CD4-positive, alpha-beta memory T cell (primary cell): ENCODE measurements at regions not wholly inside any gene's neighbourhood (a gene's known extent, or its start where the extent isn't known, plus 50 kb on each side); places are given as distances from the start of the nearest gene placed in this dataset.

ENCODE experiments used
- CTCF ChIA-PET: fragments of 350-600 bp; sonication (Branson Sonifier 250); formaldehyde crosslinking; loops from one replicate; lab custom pipeline; 2021; ENCODE audit warnings: inconsistent platforms; ENCODE audit not compliant: partially characterized antibody; lab: Charles Lee
- POLR2A ChIA-PET: fragments of 350-600 bp; sonication (Branson Sonifier 250); formaldehyde crosslinking; loops from one replicate; lab custom pipeline; 2021; ENCODE audit not compliant: partially characterized antibody; lab: Charles Lee
- DNase-seq, 5 donors: peaks; one replicate each; pipeline versions ENCODE4 v3.0.0 to v3.0.0-alpha.2; 2020 to 2022; ENCODE audit warnings: mixed read lengths in 1 of 5
- H3K27ac ChIP-seq: one replicate; pipeline ENCODE4 v1.7.0; 2013; ENCODE audit warnings: low read depth, low read length
- H3K27me3 ChIP-seq: 2 replicates; pipeline ENCODE4 v1.7.0; 2013; ENCODE audit warnings: mild to moderate bottlenecking, low read length, moderate library complexity; ENCODE audit not compliant: insufficient read depth
- H3K36me3 ChIP-seq: 2 replicates; pipeline ENCODE4 v1.7.0; 2013; ENCODE audit warnings: mild to moderate bottlenecking, low read length, moderate library complexity; ENCODE audit not compliant: insufficient read depth
- H3K4me1 ChIP-seq: 2 replicates; pipeline ENCODE4 v1.7.0; 2013; ENCODE audit warnings: mild to moderate bottlenecking, low read length, moderate library complexity; ENCODE audit not compliant: insufficient read depth
- H3K4me3 ChIP-seq, 2 donors: one replicate each; pipeline ENCODE4 v1.7.0; 2013; ENCODE audit warnings: low read length in 2 of 2, mild to moderate bottlenecking in 1 of 2
- H3K9me3 ChIP-seq, 2 donors: one replicate each; pipeline ENCODE4 v1.7.0; 2013; ENCODE audit warnings: low read length in 2 of 2, control low read depth in 1 of 2; ENCODE audit not compliant: control insufficient read depth in 1 of 2
- H3K27ac Mint-ChIP-seq, 7 donors: one replicate each; pipeline ENCODE4 v1.8.0; 2020 to 2021; ENCODE audit warnings: mixed read lengths in 7 of 7, mild to moderate bottlenecking in 6 of 7, inconsistent platforms in 3 of 7, moderate library complexity in 3 of 7
- H3K27me3 Mint-ChIP-seq, 2 donors: one replicate each; pipeline ENCODE4 v1.8.0; 2020 to 2021; ENCODE audit warnings: mixed read lengths in 2 of 2
- H3K36me3 Mint-ChIP-seq, 2 donors: one replicate each; pipeline ENCODE4 v1.8.0; 2020 to 2021; ENCODE audit warnings: mixed read lengths in 2 of 2, inconsistent platforms in 1 of 2, mild to moderate bottlenecking in 1 of 2
- H3K4me1 Mint-ChIP-seq, 4 donors: one replicate each; pipeline ENCODE4 v1.8.0; 2020 to 2021; ENCODE audit warnings: mixed read lengths in 4 of 4, mild to moderate bottlenecking in 1 of 4
- H3K4me3 Mint-ChIP-seq, 8 donors: one replicate each; pipeline ENCODE4 v1.8.0; 2020 to 2021; ENCODE audit warnings: mixed read lengths in 8 of 8, mild to moderate bottlenecking in 7 of 8, moderate library complexity in 6 of 8, inconsistent platforms in 3 of 8
- H3K9me3 Mint-ChIP-seq, 8 donors: one replicate each; pipeline ENCODE4 v1.8.0; 2020 to 2021; ENCODE audit warnings: mixed read lengths in 8 of 8, mild to moderate bottlenecking in 5 of 8, inconsistent platforms in 3 of 8, moderate library complexity in 1 of 8
- intact Hi-C: fragments of 100-400 bp; cut with micrococcal nuclease; formaldehyde crosslinking; loops from one replicate; pipeline ENCODE4 v1.15.1; 2023

- Histone ChIP-seq H3K4me1 (no peaks in the 10 kb centered on the region), H3K4me3 (no peak overlapping the region), H3K27ac (no peak overlapping the region), H3K9me3 (no peaks in the 10 kb centered on the region), H3K27me3 (no peaks in the 10 kb centered on the region), H3K36me3 (no peaks in the 10 kb centered on the region)
- DNase-seq, result no peak
- Mint-ChIP-seq H3K4me1 (no peaks in the 10 kb centered on the region), H3K9me3 (peaks cover 0 to 17% (median 4%) of the 10 kb centered on the region in 8 donors), H3K36me3 (no peaks in the 10 kb centered on the region), H3K27me3 (no peaks in the 10 kb centered on the region), H3K27ac (no peak overlapping the region), H3K4me3 (no peak overlapping the region)
- CTCF ChIA-PET, result no interaction called here
- POLR2A ChIA-PET, result no interaction called here
- intact Hi-C loops, result no loop called here
Observed at GRCh38 chrX:5122181-5122678, 1106.4 kb downstream of the NLGN4X start.

GRCh38 chrX:5117816-5118215 lies 1110.9 kb downstream of the NLGN4X start:
- intact Hi-C loops, result no loop called here
- no peaks in the 10 kb centered on the region for H3K27me3 Mint-ChIP-seq

GRCh38 chrX:5113128-5113527 lies 1115.5 kb downstream of the NLGN4X start:
- intact Hi-C loops, result no loop called here
- Mint-ChIP-seq H3K27ac (no peak overlapping the region), H3K9me3 (peaks cover 0 to 16% (median 6%) of the 10 kb centered on the region in 8 donors), H3K4me1 (no peaks in the 10 kb centered on the region), H3K4me3 (no peak overlapping the region), H3K27me3 (no peaks in the 10 kb centered on the region), H3K36me3 (no peaks in the 10 kb centered on the region)
- H3K4me1 ChIP-seq, result no peaks in the 10 kb centered on the region
- no peak overlapping the region for H3K27ac ChIP-seq
- no peak for DNase-seq
- H3K27me3 ChIP-seq, result no peaks in the 10 kb centered on the region
- H3K9me3 ChIP-seq, result no peaks in the 10 kb centered on the region
- CTCF ChIA-PET, result no interaction called here
- POLR2A ChIA-PET, result no interaction called here
- H3K36me3 ChIP-seq, result no peaks in the 10 kb centered on the region
- no peak overlapping the region for H3K4me3 ChIP-seq

More at GRCh38 chrX:5117816-5118215, 1110.9 kb downstream of the NLGN4X start:
- Mint-ChIP-seq H3K9me3 (peaks cover 0 to 24% (median 7%) of the 10 kb centered on the region in 8 donors), H3K4me3 (no peak overlapping the region), H3K36me3 (no peaks in the 10 kb centered on the region), H3K27ac (no peak overlapping the region), H3K4me1 (no peaks in the 10 kb centered on the region)
- CTCF ChIA-PET, result no interaction called here
- H3K4me3 ChIP-seq, result no peak overlapping the region
- no peaks in the 10 kb centered on the region for H3K9me3 ChIP-seq
- H3K27ac ChIP-seq, result no peak overlapping the region
- H3K27me3 ChIP-seq, result no peaks in the 10 kb centered on the region
- POLR2A ChIA-PET, result no interaction called here
- no peak for DNase-seq
- no peaks in the 10 kb centered on the region for H3K36me3 ChIP-seq
- no peaks in the 10 kb centered on the region for H3K4me1 ChIP-seq

GRCh38 chrX:5100004-5100403 lies 1128.7 kb downstream of the NLGN4X start:
- DNase-seq, result no peak
- Histone ChIP-seq H3K4me1 (no peaks in the 10 kb centered on the region), H3K27ac (no peak overlapping the region), H3K27me3 (no peaks in the 10 kb centered on the region), H3K4me3 (no peak overlapping the region), H3K36me3 (no peaks in the 10 kb centered on the region), H3K9me3 (no peaks in the 10 kb centered on the region)
- Mint-ChIP-seq H3K27me3 (no peaks in the 10 kb centered on the region), H3K36me3 (no peaks in the 10 kb centered on the region), H3K27ac (no peak overlapping the region), H3K9me3 (peaks cover 0 to 14% (median 5%) of the 10 kb centered on the region in 8 donors), H3K4me1 (no peaks in the 10 kb centered on the region), H3K4me3 (no peak overlapping the region)
- POLR2A ChIA-PET, result no interaction called here
- CTCF ChIA-PET, result no interaction called here
- intact Hi-C loops, result no loop called here

GRCh38 chrX:5086388-5086787 lies 1142.3 kb downstream of the NLGN4X start:
- Mint-ChIP-seq H3K4me3 (no peak overlapping the region), H3K36me3 (no peaks in the 10 kb centered on the region), H3K27me3 (no peaks in the 10 kb centered on the region), H3K9me3 (peaks cover 0 to 7% (median 4%) of the 10 kb centered on the region in 8 donors), H3K27ac (no peak overlapping the region), H3K4me1 (no peaks in the 10 kb centered on the region)
- no peak for DNase-seq
- ChIA-PET POLR2A (no interaction called here), CTCF (no interaction called here)
- H3K27me3 ChIP-seq, result no peaks in the 10 kb centered on the region
- H3K36me3 ChIP-seq, result no peaks in the 10 kb centered on the region
- H3K4me3 ChIP-seq, result no peak overlapping the region
- intact Hi-C loops, result no loop called here
- no peaks in the 10 kb centered on the region for H3K9me3 ChIP-seq
- H3K4me1 ChIP-seq, result no peaks in the 10 kb centered on the region
- H3K27ac ChIP-seq, result no peak overlapping the region

- H3K9me3 ChIP-seq, result no peaks in the 10 kb centered on the region
- Mint-ChIP-seq H3K36me3 (no peaks in the 10 kb centered on the region), H3K27ac (no peak overlapping the region), H3K9me3 (peaks cover 0 to 19% (median 10%) of the 10 kb centered on the region in 8 donors), H3K4me1 (no peaks in the 10 kb centered on the region), H3K27me3 (no peaks in the 10 kb centered on the region), H3K4me3 (no peak overlapping the region)
- no peak overlapping the region for H3K27ac ChIP-seq
- no peaks in the 10 kb centered on the region for H3K27me3 ChIP-seq
- H3K4me3 ChIP-seq, result no peak overlapping the region
- DNase-seq, result no peak
- intact Hi-C loops, result no loop called here
- ChIA-PET CTCF (no interaction called here), POLR2A (no interaction called here)
- H3K4me1 ChIP-seq, result no peaks in the 10 kb centered on the region
- no peaks in the 10 kb centered on the region for H3K36me3 ChIP-seq
Observed at GRCh38 chrX:5084279-5084678, 1144.4 kb downstream of the NLGN4X start.

- no peaks in the 10 kb centered on the region for H3K36me3 Mint-ChIP-seq
- POLR2A ChIA-PET, result no interaction called here
- Histone ChIP-seq H3K9me3 (no peaks in the 10 kb centered on the region), H3K4me3 (no peak overlapping the region), H3K27ac (no peak overlapping the region), H3K4me1 (no peaks in the 10 kb centered on the region), H3K36me3 (no peaks in the 10 kb centered on the region), H3K27me3 (no peaks in the 10 kb centered on the region)
- peaks cover 0 to 24% (median 12%) of the 10 kb centered on the region in 8 donors for H3K9me3 Mint-ChIP-seq
- CTCF ChIA-PET, result no interaction called here
- intact Hi-C loops, result no loop called here
- DNase-seq, result no peak
- no peaks in the 10 kb centered on the region for H3K27me3 Mint-ChIP-seq
- no peak overlapping the region for H3K4me3 Mint-ChIP-seq
- no peaks in the 10 kb centered on the region for H3K4me1 Mint-ChIP-seq
- no peak overlapping the region for H3K27ac Mint-ChIP-seq
Observed at GRCh38 chrX:5082705-5083104, 1146.0 kb downstream of the NLGN4X start.

- H3K27ac ChIP-seq, result no peak overlapping the region
- H3K36me3 ChIP-seq, result no peaks in the 10 kb centered on the region
- H3K27ac Mint-ChIP-seq, result no peak overlapping the region
- DNase-seq, result no peak
- H3K4me3 Mint-ChIP-seq, result no peak overlapping the region
- H3K4me3 ChIP-seq, result no peak overlapping the region
- no peaks in the 10 kb centered on the region for H3K9me3 ChIP-seq
- POLR2A ChIA-PET, result no interaction called here
- no peaks in the 10 kb centered on the region for H3K27me3 ChIP-seq
- CTCF ChIA-PET, result no interaction called here
- intact Hi-C loops, result no loop called here
- H3K4me1 ChIP-seq, result no peaks in the 10 kb centered on the region
- no peaks in the 10 kb centered on the region for H3K36me3 Mint-ChIP-seq
- no peaks in the 10 kb centered on the region for H3K4me1 Mint-ChIP-seq
- H3K27me3 Mint-ChIP-seq, result no peaks in the 10 kb centered on the region
- H3K9me3 Mint-ChIP-seq, result peaks cover 0 to 26% (median 18%) of the 10 kb centered on the region in 8 donors
Observed at GRCh38 chrX:5080791-5081190, 1147.9 kb downstream of the NLGN4X start.
